ENCODE measurements at regions not wholly inside any gene's neighbourhood (a gene's known extent, or its start where the extent isn't known, plus 50 kb on each side); places are given as distances from the start of the nearest gene placed in this dataset.

DNA sequence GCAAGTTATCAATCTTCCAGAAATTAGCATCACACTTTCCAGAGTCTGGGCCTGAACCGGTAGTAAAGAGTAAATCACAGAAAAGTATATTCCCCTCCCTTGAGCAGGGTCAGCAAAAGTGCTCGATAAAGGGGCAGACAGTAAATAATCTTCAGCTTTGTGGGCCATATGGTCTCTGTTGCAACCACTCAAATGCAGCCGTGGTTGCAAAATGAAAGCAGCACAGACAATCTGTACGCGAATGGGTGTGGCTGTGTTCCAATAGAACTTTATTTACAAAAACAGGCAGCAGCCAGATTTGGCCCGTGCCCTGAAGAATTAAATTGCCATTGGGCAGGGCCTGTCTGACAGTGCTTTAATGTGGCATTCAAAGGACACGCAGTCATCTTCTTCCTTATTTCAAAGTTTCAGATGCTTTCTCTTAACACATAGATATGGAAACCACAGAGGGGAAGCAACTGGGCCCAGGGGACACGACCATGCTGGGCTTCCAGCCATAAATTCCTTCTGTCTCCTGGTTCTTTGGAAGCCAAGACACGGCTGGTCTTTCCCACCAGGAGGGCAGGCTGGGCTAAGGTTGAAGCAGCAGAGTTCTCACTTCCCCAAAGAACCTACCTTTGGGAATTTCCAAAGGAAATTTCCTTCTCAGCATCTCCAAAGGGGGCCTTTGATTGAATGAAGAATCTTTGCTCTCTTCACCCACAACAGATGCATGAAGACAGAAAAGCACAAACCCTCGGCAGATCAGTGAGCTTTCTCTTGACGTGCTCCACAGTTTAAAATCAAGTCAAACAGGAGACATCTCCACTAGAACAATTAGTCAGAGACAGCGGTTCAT lies 489.8 kb upstream of the PROK2 start:
- peaks cover 10% of the 10 kb centered on the region for H3K27me3 Mint-ChIP-seq (ENCODE audit: insufficient read depth, unreplicated experiment)
- TF ChIP-seq, protein P1, sequence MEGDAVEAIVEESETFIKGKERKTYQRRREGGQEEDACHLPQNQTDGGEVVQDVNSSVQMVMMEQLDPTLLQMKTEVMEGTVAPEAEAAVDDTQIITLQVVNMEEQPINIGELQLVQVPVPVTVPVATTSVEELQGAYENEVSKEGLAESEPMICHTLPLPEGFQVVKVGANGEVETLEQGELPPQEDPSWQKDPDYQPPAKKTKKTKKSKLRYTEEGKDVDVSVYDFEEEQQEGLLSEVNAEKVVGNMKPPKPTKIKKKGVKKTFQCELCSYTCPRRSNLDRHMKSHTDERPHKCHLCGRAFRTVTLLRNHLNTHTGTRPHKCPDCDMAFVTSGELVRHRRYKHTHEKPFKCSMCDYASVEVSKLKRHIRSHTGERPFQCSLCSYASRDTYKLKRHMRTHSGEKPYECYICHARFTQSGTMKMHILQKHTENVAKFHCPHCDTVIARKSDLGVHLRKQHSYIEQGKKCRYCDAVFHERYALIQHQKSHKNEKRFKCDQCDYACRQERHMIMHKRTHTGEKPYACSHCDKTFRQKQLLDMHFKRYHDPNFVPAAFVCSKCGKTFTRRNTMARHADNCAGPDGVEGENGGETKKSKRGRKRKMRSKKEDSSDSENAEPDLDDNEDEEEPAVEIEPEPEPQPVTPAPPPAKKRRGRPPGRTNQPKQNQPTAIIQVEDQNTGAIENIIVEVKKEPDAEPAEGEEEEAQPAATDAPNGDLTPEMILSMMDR (IDR thresholded peaks at IDR 0.05; ENCODE audit: unreplicated experiment): no peak
- peak overlapping the region; percentile 82 for H3K27ac Mint-ChIP-seq (ENCODE audit: low read depth, unreplicated experiment)
- no TSS peak for BruUV-seq (replicated peaks)
- peaks cover 36% of the 10 kb centered on the region for H3K4me1 Mint-ChIP-seq (ENCODE audit: insufficient read depth, unreplicated experiment)
- intact Hi-C loops (cut with micrococcal nuclease): loop anchor here (5.0 to 10.0 kb wide), 4 partner anchors 63 to 548 kb away; partner anchors contain the start of gene RYBP
- ChIA-PET POLR2A (no interaction called here), CTCF (interaction anchor here (0.7 kb wide), 1 partner anchor 349 kb away, joined by 3 read pairs; no protein-coding TSS in a partner anchor)
- no peak overlapping the region for H3K4me3 Mint-ChIP-seq (ENCODE audit: unreplicated experiment)
- DNase-seq (ENCODE audit: unreplicated experiment): peak; percentile 81
- peaks cover 5% of the 10 kb centered on the region for H3K36me3 Mint-ChIP-seq (ENCODE audit: insufficient read depth, unreplicated experiment)
- no peaks in the 10 kb centered on the region for H3K9me3 Mint-ChIP-seq (ENCODE audit: unreplicated experiment)

DNA sequence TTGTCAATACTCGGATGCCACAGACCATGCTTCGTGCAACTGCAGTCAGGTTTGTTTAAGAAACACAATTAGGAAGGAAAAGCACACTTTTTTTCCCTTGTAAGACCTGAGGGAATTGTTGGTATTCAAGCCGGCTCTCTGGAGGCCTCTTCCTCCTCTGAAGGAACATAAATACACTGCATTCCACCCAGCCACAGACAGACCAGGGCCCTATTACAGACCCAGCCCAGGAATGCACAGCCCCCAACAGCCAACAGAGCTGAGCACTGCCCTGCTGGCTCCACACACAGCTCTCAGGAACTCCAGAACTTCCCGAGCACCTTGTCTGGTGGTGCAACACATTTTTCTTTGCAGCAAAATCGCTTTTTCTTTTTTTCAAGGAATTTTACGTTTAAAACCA lies 488.7 kb upstream of the PROK2 start:
- TF ChIP-seq, protein P1 (IDR thresholded peaks at IDR 0.05; ENCODE audit: unreplicated experiment): no peak
- Mint-ChIP-seq H3K4me3 (ENCODE audit: unreplicated experiment) (peak overlapping the region; percentile 4), H3K27me3 (ENCODE audit: insufficient read depth, unreplicated experiment) (no peaks in the 10 kb centered on the region), H3K36me3 (ENCODE audit: insufficient read depth, unreplicated experiment) (peaks cover 5% of the 10 kb centered on the region), H3K9me3 (ENCODE audit: unreplicated experiment) (no peaks in the 10 kb centered on the region), H3K4me1 (ENCODE audit: insufficient read depth, unreplicated experiment) (peaks cover 30% of the 10 kb centered on the region), H3K27ac (ENCODE audit: low read depth, unreplicated experiment) (peak overlapping the region; percentile 82)
- no peak for DNase-seq (ENCODE audit: unreplicated experiment)
- BruUV-seq (replicated peaks): no TSS peak
- ChIA-PET CTCF (no interaction called here), POLR2A (no interaction called here)
- intact Hi-C loops (cut with micrococcal nuclease): loop anchor here (5.0 to 10.0 kb wide), 4 partner anchors 64 to 549 kb away; partner anchors contain the start of gene RYBP

DNA sequence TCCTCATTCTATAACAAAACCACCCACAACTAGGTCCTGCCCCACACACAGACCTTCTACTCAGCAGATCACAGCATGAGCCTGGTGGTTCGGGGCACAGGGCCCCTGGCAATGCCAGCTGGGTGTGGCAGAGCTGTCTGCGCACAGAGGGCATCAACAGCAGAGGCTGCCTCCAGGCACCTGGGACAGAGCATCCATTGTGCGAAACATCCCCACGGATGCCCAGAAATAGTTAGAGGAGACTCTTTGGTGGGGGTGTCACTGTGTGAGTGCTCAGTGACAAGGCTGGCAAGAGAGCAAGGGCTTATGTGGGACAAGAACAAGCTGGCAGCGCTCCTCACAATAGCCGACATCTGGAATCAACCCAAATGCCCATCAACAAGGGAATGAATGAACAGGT lies 487.4 kb upstream of the PROK2 start:
- no peaks in the 10 kb centered on the region for H3K27me3 Mint-ChIP-seq (ENCODE audit: insufficient read depth, unreplicated experiment)
- no TSS peak for BruUV-seq (replicated peaks)
- no peak overlapping the region for H3K27ac Mint-ChIP-seq (ENCODE audit: low read depth, unreplicated experiment)
- H3K4me3 Mint-ChIP-seq (ENCODE audit: unreplicated experiment): no peak overlapping the region
- H3K9me3 Mint-ChIP-seq (ENCODE audit: unreplicated experiment): no peaks in the 10 kb centered on the region
- DNase-seq (ENCODE audit: unreplicated experiment): no peak
- no peaks in the 10 kb centered on the region for H3K36me3 Mint-ChIP-seq (ENCODE audit: insufficient read depth, unreplicated experiment)
- peaks cover 34% of the 10 kb centered on the region for H3K4me1 Mint-ChIP-seq (ENCODE audit: insufficient read depth, unreplicated experiment)
- TF ChIP-seq, protein P1 (IDR thresholded peaks at IDR 0.05; ENCODE audit: unreplicated experiment): no peak
- intact Hi-C loops (cut with micrococcal nuclease): loop anchor here (5.0 to 10.0 kb wide), 4 partner anchors 65 to 550 kb away; partner anchors contain the start of gene RYBP
- POLR2A ChIA-PET: no interaction called here
- CTCF ChIA-PET: no interaction called here

DNA sequence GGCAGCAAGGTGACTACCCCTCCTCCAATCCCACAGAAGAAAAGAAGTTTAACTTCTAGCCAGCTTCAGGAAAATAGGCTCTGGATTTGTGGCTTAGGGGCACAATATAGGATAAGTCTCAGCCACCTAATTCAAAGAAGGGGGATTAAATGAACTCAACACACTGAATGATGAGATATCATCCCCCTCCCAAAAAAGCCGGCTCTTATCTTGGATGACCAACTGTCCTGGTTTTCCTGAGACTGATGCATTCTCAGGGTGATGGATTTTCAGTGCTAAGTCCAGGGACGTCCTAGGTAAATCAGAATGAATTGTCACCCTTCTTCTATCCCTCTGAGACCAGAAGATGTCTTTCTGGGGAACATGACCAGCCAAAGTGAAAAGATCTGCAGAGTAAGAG lies 487.0 kb upstream of the PROK2 start:
- ChIA-PET POLR2A (no interaction called here), CTCF (interaction anchor here (0.8 kb wide), 1 partner anchor 51 kb away, joined by 3 read pairs; no protein-coding TSS in a partner anchor)
- TF ChIP-seq, protein P1 (IDR thresholded peaks at IDR 0.05; ENCODE audit: unreplicated experiment): no peak
- no peaks in the 10 kb centered on the region for H3K9me3 Mint-ChIP-seq (ENCODE audit: unreplicated experiment)
- peaks cover 34% of the 10 kb centered on the region for H3K4me1 Mint-ChIP-seq (ENCODE audit: insufficient read depth, unreplicated experiment)
- BruUV-seq (replicated peaks): no TSS peak
- intact Hi-C loops (cut with micrococcal nuclease): loop anchor here (5.0 to 10.0 kb wide), 4 partner anchors 65 to 550 kb away; partner anchors contain the start of gene RYBP
- DNase-seq (ENCODE audit: unreplicated experiment): no peak
- H3K27ac Mint-ChIP-seq (ENCODE audit: low read depth, unreplicated experiment): no peak overlapping the region
- H3K36me3 Mint-ChIP-seq (ENCODE audit: insufficient read depth, unreplicated experiment): no peaks in the 10 kb centered on the region
- H3K4me3 Mint-ChIP-seq (ENCODE audit: unreplicated experiment): no peak overlapping the region
- no peaks in the 10 kb centered on the region for H3K27me3 Mint-ChIP-seq (ENCODE audit: insufficient read depth, unreplicated experiment)

Measured in MCF 10A (cell line).